Memory B cell (primary cell): ENCODE measurements at regions not wholly inside any gene's neighbourhood (a gene's known extent, or its start where the extent isn't known, plus 50 kb on each side); places are given as distances from the start of the nearest gene placed in this dataset.
A peak's percentile ranks its signal among the peaks of the same experiment; 100 is the strongest.
"Not testable (repeated sequence)": the region's sequence is repeated elsewhere in the genome, so short reads cannot be mapped to it uniquely, and the experiment has no call there.

ENCODE experiments used
- ATAC-seq: fragments of 150-1000 bp; cut with Tn5 transposase; 2 replicates; pipeline ENCODE4 v1.10.0; 2021; ENCODE audit warnings: low read depth, mild to moderate bottlenecking, moderate library complexity
- DNase-seq, 2 donors: peaks; one replicate each; pipeline ENCODE4 v3.0.0; 2022; ENCODE audit warnings: low spot score in 2 of 2
- H3K27ac Mint-ChIP-seq: one replicate; pipeline ENCODE4 v1.8.0; 2022; ENCODE audit warnings: mild to moderate bottlenecking, moderate library complexity, mixed read lengths
- H3K27me3 Mint-ChIP-seq: one replicate; pipeline ENCODE4 v1.8.0; 2022; ENCODE audit warnings: mixed read lengths
- H3K36me3 Mint-ChIP-seq: one replicate; pipeline ENCODE4 v1.8.0; 2022; ENCODE audit warnings: mild to moderate bottlenecking, mixed read lengths
- H3K4me1 Mint-ChIP-seq: one replicate; pipeline ENCODE4 v1.8.0; 2022; ENCODE audit warnings: mixed read lengths
- H3K4me3 Mint-ChIP-seq: one replicate; pipeline ENCODE4 v1.8.0; 2022; ENCODE audit warnings: mild to moderate bottlenecking, moderate library complexity, mixed read lengths
- H3K9me3 Mint-ChIP-seq: one replicate; pipeline ENCODE4 v1.8.0; 2022; ENCODE audit warnings: mixed read lengths

- Mint-ChIP-seq H3K4me3 (no peak overlapping the region), H3K4me1 (no peaks in the 10 kb centered on the region), H3K36me3 (peaks cover 2% of the 10 kb centered on the region), H3K9me3 (peaks cover 1% of the 10 kb centered on the region), H3K27ac (no peak overlapping the region), H3K27me3 (no peaks in the 10 kb centered on the region)
- ATAC-seq (no peak), DNase-seq (no peak)
These were observed 129.0 kb downstream of the VSIG4 start for GRCh38 chrX:65910899-65911298.

GRCh38 chrX:65903750-65904149 is 136.1 kb downstream of the VSIG4 start:
- Mint-ChIP-seq H3K27me3 (no peaks in the 10 kb centered on the region), H3K4me3 (no peak overlapping the region), H3K27ac (no peak overlapping the region), H3K4me1 (peaks cover 4% of the 10 kb centered on the region), H3K9me3 (peaks cover 2% of the 10 kb centered on the region), H3K36me3 (no peaks in the 10 kb centered on the region)
- ATAC-seq (no peak), DNase-seq (no peak)

GRCh38 chrX:65902011-65902410 is 137.9 kb downstream of the VSIG4 start:
- Mint-ChIP-seq H3K36me3 (peaks cover 2% of the 10 kb centered on the region), H3K27ac (no peak overlapping the region), H3K4me3 (no peak overlapping the region), H3K4me1 (peaks cover 4% of the 10 kb centered on the region), H3K9me3 (peaks cover 2% of the 10 kb centered on the region), H3K27me3 (no peaks in the 10 kb centered on the region)
- ATAC-seq: no peak
- no peak for DNase-seq

GRCh38 chrX:65900850-65901844 is 138.7 kb downstream of the VSIG4 start:
- H3K9me3 Mint-ChIP-seq: peaks cover 2% of the 10 kb centered on the region
- no peak for DNase-seq
- no peak for ATAC-seq

GRCh38 chrX:65894133-65894532 is 145.7 kb downstream of the VSIG4 start:
- Mint-ChIP-seq H3K4me3 (peak overlapping the region; percentile 62), H3K36me3 (peaks cover 16% of the 10 kb centered on the region), H3K27me3 (no peaks in the 10 kb centered on the region), H3K9me3 (peaks cover 7% of the 10 kb centered on the region), H3K27ac (peak overlapping the region; percentile 90), H3K4me1 (peaks cover 28% of the 10 kb centered on the region)
- DNase-seq: peak; percentile 25 to 50
- ATAC-seq: peak; percentile 98

More at GRCh38 chrX:65900850-65901844, 138.7 kb downstream of the VSIG4 start:
- no peaks in the 10 kb centered on the region for H3K27me3 Mint-ChIP-seq
- H3K4me3 Mint-ChIP-seq: no peak overlapping the region
- peaks cover 4% of the 10 kb centered on the region for H3K4me1 Mint-ChIP-seq
- H3K36me3 Mint-ChIP-seq: peaks cover 2% of the 10 kb centered on the region
- no peak overlapping the region for H3K27ac Mint-ChIP-seq

- peak overlapping the region; percentile 85 for H3K27ac Mint-ChIP-seq
- H3K9me3 Mint-ChIP-seq, ATAC-seq, DNase-seq, H3K27me3 Mint-ChIP-seq: not testable (repeated sequence)
- H3K4me1 Mint-ChIP-seq: peaks cover 33% of the 10 kb centered on the region
- H3K36me3 Mint-ChIP-seq: peaks cover 14% of the 10 kb centered on the region
- peak overlapping the region; percentile 39 for H3K4me3 Mint-ChIP-seq
These were observed 148.1 kb downstream of the VSIG4 start for GRCh38 chrX:65891817-65892216.

GRCh38 chrX:65888150-65888549 is 151.7 kb downstream of the VSIG4 start:
- not testable (repeated sequence) for H3K9me3 Mint-ChIP-seq, ATAC-seq, H3K36me3 Mint-ChIP-seq, H3K27me3 Mint-ChIP-seq, DNase-seq, H3K4me3 Mint-ChIP-seq, H3K27ac Mint-ChIP-seq
- H3K4me1 Mint-ChIP-seq: peaks cover 27% of the 10 kb centered on the region

- DNase-seq (no peak), ATAC-seq (no peak)
- Mint-ChIP-seq H3K4me3 (no peak overlapping the region), H3K9me3 (no peaks in the 10 kb centered on the region), H3K27ac (no peak overlapping the region), H3K27me3 (no peaks in the 10 kb centered on the region), H3K4me1 (peaks cover 22% of the 10 kb centered on the region), H3K36me3 (peaks cover 2% of the 10 kb centered on the region)
These were observed 156.3 kb downstream of the VSIG4 start for GRCh38 chrX:65883556-65883955.

GRCh38 chrX:65879977-65880799 is 159.7 kb downstream of the VSIG4 start:
- H3K36me3 Mint-ChIP-seq: peaks cover 2% of the 10 kb centered on the region

GRCh38 chrX:65878456-65878855 is 161.4 kb downstream of the VSIG4 start:
- Mint-ChIP-seq H3K27me3 (no peaks in the 10 kb centered on the region), H3K9me3 (no peaks in the 10 kb centered on the region), H3K4me3 (no peak overlapping the region), H3K4me1 (peaks cover 15% of the 10 kb centered on the region), H3K27ac (no peak overlapping the region), H3K36me3 (peaks cover 2% of the 10 kb centered on the region)
- ATAC-seq (no peak), DNase-seq (no peak)

More at GRCh38 chrX:65879977-65880799, 159.7 kb downstream of the VSIG4 start:
- ATAC-seq: no peak
- H3K27me3 Mint-ChIP-seq: no peaks in the 10 kb centered on the region
- DNase-seq: no peak
- no peak overlapping the region for H3K27ac Mint-ChIP-seq
- H3K9me3 Mint-ChIP-seq: no peaks in the 10 kb centered on the region
- H3K4me1 Mint-ChIP-seq: peaks cover 16% of the 10 kb centered on the region
- no peak overlapping the region for H3K4me3 Mint-ChIP-seq

- no peaks in the 10 kb centered on the region for H3K27me3 Mint-ChIP-seq
- no peak for ATAC-seq
- H3K4me1 Mint-ChIP-seq: peaks cover 10% of the 10 kb centered on the region
- no peak for DNase-seq
- H3K27ac Mint-ChIP-seq: no peak overlapping the region
- no peak overlapping the region for H3K4me3 Mint-ChIP-seq
- no peaks in the 10 kb centered on the region for H3K9me3 Mint-ChIP-seq
- H3K36me3 Mint-ChIP-seq: peaks cover 2% of the 10 kb centered on the region
These were observed 161.9 kb downstream of the VSIG4 start for GRCh38 chrX:65877953-65878352.

GRCh38 chrX:65875614-65876013 is 164.3 kb downstream of the VSIG4 start:
- not testable (repeated sequence) for ATAC-seq, H3K27me3 Mint-ChIP-seq, H3K36me3 Mint-ChIP-seq, H3K4me3 Mint-ChIP-seq, H3K9me3 Mint-ChIP-seq, H3K27ac Mint-ChIP-seq, DNase-seq
- peaks cover 18% of the 10 kb centered on the region for H3K4me1 Mint-ChIP-seq

GRCh38 chrX:65874765-65875164 is 165.1 kb downstream of the VSIG4 start:
- no peaks in the 10 kb centered on the region for H3K36me3 Mint-ChIP-seq
- no peaks in the 10 kb centered on the region for H3K9me3 Mint-ChIP-seq
- peaks cover 16% of the 10 kb centered on the region for H3K4me1 Mint-ChIP-seq
- no peak overlapping the region for H3K27ac Mint-ChIP-seq
- no peaks in the 10 kb centered on the region for H3K27me3 Mint-ChIP-seq
- no peak overlapping the region for H3K4me3 Mint-ChIP-seq
- no peak for DNase-seq
- no peak for ATAC-seq

GRCh38 chrX:65874110-65874509 is 165.8 kb downstream of the VSIG4 start:
- Mint-ChIP-seq H3K27me3 (no peaks in the 10 kb centered on the region), H3K27ac (no peak overlapping the region), H3K36me3 (no peaks in the 10 kb centered on the region), H3K9me3 (no peaks in the 10 kb centered on the region), H3K4me1 (peaks cover 16% of the 10 kb centered on the region), H3K4me3 (no peak overlapping the region)
- DNase-seq (no peak), ATAC-seq (no peak)
